Glutamatergic neuron (in vitro differentiated cells): ENCODE measurements at regions not wholly inside any gene's neighbourhood (a gene's known extent, or its start where the extent isn't known, plus 50 kb on each side); places are given as distances from the start of the nearest gene placed in this dataset.

Experiments used
- DNase-seq: peaks from one replicate; pipeline ENCODE4 v3.0.0; 2022
- H3K27ac Mint-ChIP-seq: one replicate; pipeline ENCODE4 v1.8.0; 2020; ENCODE audit warnings: mild to moderate bottlenecking, mixed read lengths, inconsistent platforms; ENCODE audit not compliant: unreplicated experiment
- H3K27me3 Mint-ChIP-seq: one replicate; pipeline ENCODE4 v1.8.0; 2020; ENCODE audit warnings: mild to moderate bottlenecking, moderate library complexity, mixed read lengths, inconsistent platforms; ENCODE audit not compliant: unreplicated experiment
- H3K36me3 Mint-ChIP-seq: one replicate; pipeline ENCODE4 v1.8.0; 2020; ENCODE audit warnings: mild to moderate bottlenecking, mixed read lengths, inconsistent platforms; ENCODE audit not compliant: unreplicated experiment
- H3K4me1 Mint-ChIP-seq: one replicate; pipeline ENCODE4 v1.8.0; 2020; ENCODE audit warnings: mild to moderate bottlenecking, low read depth, mixed read lengths, inconsistent platforms; ENCODE audit not compliant: unreplicated experiment
- H3K4me3 Mint-ChIP-seq: one replicate; pipeline ENCODE4 v1.8.0; 2020; ENCODE audit warnings: mild to moderate bottlenecking, mixed read lengths, inconsistent platforms; ENCODE audit not compliant: unreplicated experiment
- H3K9me3 Mint-ChIP-seq: one replicate; pipeline ENCODE4 v1.8.0; 2020; ENCODE audit warnings: mild to moderate bottlenecking, moderate library complexity, mixed read lengths, inconsistent platforms; ENCODE audit not compliant: unreplicated experiment
- CTCF ChIP-seq: fragments of 200-600 bp; sonication (generic); IDR thresholded peaks from one replicate; pipeline ENCODE4 v1.5.0; 2021; ENCODE audit not compliant: partially characterized antibody, unreplicated experiment

GRCh38 chr17:69609473-69610305 lies 195.2 kb downstream of the MAP2K6 start:
- peak; percentile 18 for DNase-seq
- H3K9me3 Mint-ChIP-seq = no peaks in the 10 kb centered on the region
- no peak overlapping the region for H3K4me3 Mint-ChIP-seq
- no peaks in the 10 kb centered on the region for H3K27me3 Mint-ChIP-seq
- no peak overlapping the region for H3K27ac Mint-ChIP-seq
- no peak for TF ChIP-seq CTCF
- no peaks in the 10 kb centered on the region for H3K36me3 Mint-ChIP-seq
- peaks cover 2% of the 10 kb centered on the region for H3K4me1 Mint-ChIP-seq

- no peaks in the 10 kb centered on the region for H3K36me3 Mint-ChIP-seq
- H3K4me3 Mint-ChIP-seq = no peak overlapping the region
- H3K27ac Mint-ChIP-seq = no peak overlapping the region
- H3K4me1 Mint-ChIP-seq = no peaks in the 10 kb centered on the region
- peaks cover 5% of the 10 kb centered on the region for H3K9me3 Mint-ChIP-seq
- H3K27me3 Mint-ChIP-seq = no peaks in the 10 kb centered on the region
- no peak for TF ChIP-seq CTCF
- DNase-seq = no peak
These were observed 205.9 kb downstream of the MAP2K6 start for GRCh38 chr17:69620363-69620762.

GRCh38 chr17:69625474-69625873 lies 211.0 kb downstream of the MAP2K6 start:
- TF ChIP-seq CTCF = no peak
- DNase-seq = no peak
- no peaks in the 10 kb centered on the region for H3K4me1 Mint-ChIP-seq
- no peaks in the 10 kb centered on the region for H3K36me3 Mint-ChIP-seq
- H3K27me3 Mint-ChIP-seq = no peaks in the 10 kb centered on the region
- H3K9me3 Mint-ChIP-seq = no peaks in the 10 kb centered on the region
- no peak overlapping the region for H3K27ac Mint-ChIP-seq
- H3K4me3 Mint-ChIP-seq = no peak overlapping the region

- Mint-ChIP-seq H3K9me3 (peaks cover 1% of the 10 kb centered on the region), H3K36me3 (peaks cover 8% of the 10 kb centered on the region), H3K27ac (no peak overlapping the region), H3K4me1 (no peaks in the 10 kb centered on the region), H3K27me3 (no peaks in the 10 kb centered on the region), H3K4me3 (no peak overlapping the region)
- TF ChIP-seq CTCF = no peak
- no peak for DNase-seq
These were observed 215.6 kb downstream of the MAP2K6 start for GRCh38 chr17:69630056-69630635.

- no peak overlapping the region for H3K27ac Mint-ChIP-seq
- no peak for DNase-seq
- H3K4me1 Mint-ChIP-seq = no peaks in the 10 kb centered on the region
- peaks cover 1% of the 10 kb centered on the region for H3K9me3 Mint-ChIP-seq
- peaks cover 8% of the 10 kb centered on the region for H3K36me3 Mint-ChIP-seq
- no peak for TF ChIP-seq CTCF
- no peak overlapping the region for H3K4me3 Mint-ChIP-seq
- H3K27me3 Mint-ChIP-seq = no peaks in the 10 kb centered on the region
These were observed 220.3 kb downstream of the MAP2K6 start for GRCh38 chr17:69634844-69635243.
